Epidermal melanocyte (primary cell): ENCODE measurements at regions not wholly inside any gene's neighbourhood (a gene's known extent, or its start where the extent isn't known, plus 50 kb on each side); places are given as distances from the start of the nearest gene placed in this dataset.
"Not testable (repeated sequence)": the region's sequence is repeated elsewhere in the genome, so short reads cannot be mapped to it uniquely, and the experiment has no call there.

Experiments
- DNase-seq: peaks from one replicate; pipeline ENCODE4 v3.0.0; 2011; ENCODE audit warnings: low spot score; ENCODE audit not compliant: insufficient read length

GRCh38 chr2:17363846-17364245 is 154.4 kb downstream of the RAD51AP2 start:
- DNase-seq = no peak

- no peak for DNase-seq
These were observed 155.3 kb downstream of the RAD51AP2 start for GRCh38 chr2:17362956-17363355.

GRCh38 chr2:17355608-17356329 is 162.5 kb downstream of the RAD51AP2 start:
- no peak for DNase-seq

GRCh38 chr2:17353263-17353662 is 165.0 kb downstream of the RAD51AP2 start:
- no peak for DNase-seq

- not testable (repeated sequence) for DNase-seq
These were observed 175.5 kb downstream of the RAD51AP2 start for GRCh38 chr2:17342692-17343091.

GRCh38 chr2:17337507-17337906 is 180.7 kb downstream of the RAD51AP2 start:
- no peak for DNase-seq

GRCh38 chr2:17336458-17336857 is 181.8 kb downstream of the RAD51AP2 start:
- DNase-seq = no peak

GRCh38 chr2:17334300-17334699 is 183.9 kb downstream of the RAD51AP2 start:
- no peak for DNase-seq

- DNase-seq = no peak
These were observed 186.6 kb downstream of the RAD51AP2 start for GRCh38 chr2:17331636-17332035.

- DNase-seq = no peak
These were observed 190.1 kb downstream of the RAD51AP2 start for GRCh38 chr2:17328161-17328560.

- no peak for DNase-seq
These were observed 190.6 kb downstream of the RAD51AP2 start for GRCh38 chr2:17327649-17328048.

- DNase-seq = no peak
These were observed 191.5 kb downstream of the RAD51AP2 start for GRCh38 chr2:17326717-17327116.

GRCh38 chr2:17323697-17324096 is 194.5 kb downstream of the RAD51AP2 start:
- DNase-seq = no peak

- no peak for DNase-seq
These were observed 195.8 kb downstream of the RAD51AP2 start for GRCh38 chr2:17322461-17322860.

GRCh38 chr2:17319090-17319489 is 199.2 kb downstream of the RAD51AP2 start:
- DNase-seq = no peak

- DNase-seq = no peak
These were observed 200.2 kb downstream of the RAD51AP2 start for GRCh38 chr2:17318013-17318412.

- DNase-seq = no peak
These were observed 200.7 kb downstream of the RAD51AP2 start for GRCh38 chr2:17317439-17317976.

GRCh38 chr2:17313261-17313660 is 205.0 kb downstream of the RAD51AP2 start:
- DNase-seq = no peak

- no peak for DNase-seq
These were observed 206.3 kb downstream of the RAD51AP2 start for GRCh38 chr2:17311771-17312511.

GRCh38 chr2:17311106-17311619 is 207.1 kb downstream of the RAD51AP2 start:
- no peak for DNase-seq

- no peak for DNase-seq
These were observed 208.4 kb downstream of the RAD51AP2 start for GRCh38 chr2:17309741-17310339.

GRCh38 chr2:17309181-17309580 is 209.1 kb downstream of the RAD51AP2 start:
- no peak for DNase-seq
